PC-9 (cell line): ENCODE measurements at regions not wholly inside any gene's neighbourhood (a gene's known extent, or its start where the extent isn't known, plus 50 kb on each side); places are given as distances from the start of the nearest gene placed in this dataset.

Experiments used
- BruUV-seq: library from RNA; stranded (reverse); fragments of 400-500 nt; replicated peaks from 2 replicates; lab custom pipeline; 2021; lab: Mats Ljungman, UMichigan
- CTCF ChIA-PET: fragments of 300-600 bp; sonication (Branson Sonifier 250); formaldehyde crosslinking; loops from one replicate; lab custom pipeline; 2022; ENCODE audit warnings: antibody characterized with exemption; lab: Charles Lee
- POLR2A ChIA-PET: fragments of 300-600 bp; sonication (Branson Sonifier 250); formaldehyde crosslinking; loops from one replicate; lab custom pipeline; 2022; ENCODE audit warnings: antibody characterized with exemption; ENCODE audit not compliant: unreplicated experiment; lab: Charles Lee
- DNase-seq, 2 experiments: peaks; one replicate each; pipeline versions ENCODE4 v3.0.0 to v3.0.0-alpha.2; 2015 to 2022; ENCODE audit warnings: mixed read lengths in 1 of 2
- H2AFZ ChIP-seq: fragments of 200-600 bp; sonication (generic); 2 replicates; pipeline ENCODE4 v1.8.1; 2017; ENCODE audit warnings: antibody characterized with exemption
- H3F3A ChIP-seq: fragments of 200-600 bp; sonication (generic); 2 replicates; pipeline ENCODE4 v1.8.1; 2017; ENCODE audit warnings: antibody characterized with exemption, mild to moderate bottlenecking, low read depth; ENCODE audit not compliant: insufficient read depth
- H3K27ac ChIP-seq: fragments of 200-600 bp; sonication (generic); 2 replicates; pipeline ENCODE4 v1.6.1; 2016; ENCODE audit warnings: mixed run types
- H3K27me3 ChIP-seq: fragments of 200-600 bp; sonication (generic); 2 replicates; pipeline ENCODE4 v1.6.1; 2016; ENCODE audit warnings: low read depth, mixed run types; ENCODE audit not compliant: insufficient read depth
- H3K36me3 ChIP-seq: fragments of 200-600 bp; sonication (generic); 2 replicates; pipeline ENCODE4 v1.6.1; 2016; ENCODE audit warnings: low read depth, mixed run types
- H3K4me1 ChIP-seq: fragments of 200-600 bp; sonication (generic); replicated peaks from 2 replicates; pipeline ENCODE4 v1.6.1; 2016; ENCODE audit warnings: mixed run types; ENCODE audit not compliant: insufficient read depth
- H3K4me2 ChIP-seq: fragments of 200-600 bp; sonication (generic); 2 replicates; pipeline ENCODE4 v1.6.1; 2017; ENCODE audit warnings: mixed run types
- H3K4me3 ChIP-seq: fragments of 200-600 bp; sonication (generic); 2 replicates; pipeline ENCODE4 v1.6.1; 2016; ENCODE audit warnings: mixed run types
- H3K79me2 ChIP-seq: fragments of 200-600 bp; sonication (generic); 2 replicates; pipeline ENCODE4 v1.6.1; 2017; ENCODE audit warnings: low read depth, mixed run types
- H3K9me2 ChIP-seq: fragments of 200-600 bp; sonication (generic); 2 replicates; pipeline ENCODE4 v1.8.1; 2017; ENCODE audit warnings: mild to moderate bottlenecking; ENCODE audit not compliant: insufficient read depth
- H3K9me3 ChIP-seq: fragments of 200-600 bp; sonication (generic); 2 replicates; pipeline ENCODE4 v1.8.1; 2016; ENCODE audit warnings: low read depth; ENCODE audit not compliant: insufficient read depth
- H4K20me1 ChIP-seq: fragments of 200-600 bp; sonication (generic); 2 replicates; pipeline ENCODE4 v1.8.1; 2017; ENCODE audit not compliant: insufficient read depth
- EZH2 ChIP-seq: fragments of 200-600 bp; sonication (generic); IDR thresholded peaks from 2 replicates; pipeline ENCODE4 v1.8.0; 2017; ENCODE audit warnings: antibody characterized with exemption, low read depth
- intact Hi-C: fragments of 100-400 bp; cut with micrococcal nuclease; formaldehyde crosslinking; loops from one replicate; pipeline ENCODE4 v1.10.0; 2022; ENCODE audit not compliant: unreplicated experiment
- TF ChIP-seq, protein P1 (sequence below): fragments of 200-600 bp; sonication (generic); conservative IDR thresholded peaks from 2 replicates; pipeline ENCODE4 v1.6.1; 2017; ENCODE audit warnings: mixed run types, antibody characterized with exemption, mild to moderate bottlenecking, moderate library complexity

DNA sequence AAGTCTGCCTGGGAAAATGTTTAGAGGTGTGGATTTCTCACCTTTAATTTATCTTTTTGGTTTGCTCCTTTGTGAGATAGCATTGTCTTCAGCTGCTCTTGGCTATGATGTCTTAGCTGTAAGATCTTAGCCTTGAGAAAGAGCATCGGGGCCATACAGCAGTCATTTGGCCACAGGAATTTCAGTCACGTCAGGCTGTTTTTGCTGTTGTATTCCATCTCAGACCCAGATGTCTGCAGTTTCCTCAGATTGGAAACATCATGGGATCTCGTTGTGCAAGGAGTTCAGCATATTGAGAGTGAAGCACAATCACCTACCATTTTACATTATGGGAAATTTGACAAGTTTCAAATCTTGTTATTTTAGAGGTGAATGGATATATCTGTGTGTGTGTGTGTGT is 89.3 kb upstream of the C1QTNF9B start:
- Histone ChIP-seq H3K27ac (no peak overlapping the region), H3K9me3 (no peaks in the 10 kb centered on the region), H3K36me3 (no peaks in the 10 kb centered on the region), H3K4me3 (no peak overlapping the region), H3K9me2 (no peaks in the 10 kb centered on the region), H4K20me1 (no peaks in the 10 kb centered on the region), H3K4me1 (no peaks in the 10 kb centered on the region), H3K27me3 (peaks cover 17% of the 10 kb centered on the region; the same call in 1 of the 2 replicates), H3F3A (no peaks in the 10 kb centered on the region), H3K79me2 (no peaks in the 10 kb centered on the region), H3K4me2 (no peak overlapping the region), H2AFZ (no peak overlapping the region)
- intact Hi-C loops, result no loop called here
- ChIA-PET POLR2A (no interaction called here), CTCF (no interaction called here)
- TF ChIP-seq, protein P1, sequence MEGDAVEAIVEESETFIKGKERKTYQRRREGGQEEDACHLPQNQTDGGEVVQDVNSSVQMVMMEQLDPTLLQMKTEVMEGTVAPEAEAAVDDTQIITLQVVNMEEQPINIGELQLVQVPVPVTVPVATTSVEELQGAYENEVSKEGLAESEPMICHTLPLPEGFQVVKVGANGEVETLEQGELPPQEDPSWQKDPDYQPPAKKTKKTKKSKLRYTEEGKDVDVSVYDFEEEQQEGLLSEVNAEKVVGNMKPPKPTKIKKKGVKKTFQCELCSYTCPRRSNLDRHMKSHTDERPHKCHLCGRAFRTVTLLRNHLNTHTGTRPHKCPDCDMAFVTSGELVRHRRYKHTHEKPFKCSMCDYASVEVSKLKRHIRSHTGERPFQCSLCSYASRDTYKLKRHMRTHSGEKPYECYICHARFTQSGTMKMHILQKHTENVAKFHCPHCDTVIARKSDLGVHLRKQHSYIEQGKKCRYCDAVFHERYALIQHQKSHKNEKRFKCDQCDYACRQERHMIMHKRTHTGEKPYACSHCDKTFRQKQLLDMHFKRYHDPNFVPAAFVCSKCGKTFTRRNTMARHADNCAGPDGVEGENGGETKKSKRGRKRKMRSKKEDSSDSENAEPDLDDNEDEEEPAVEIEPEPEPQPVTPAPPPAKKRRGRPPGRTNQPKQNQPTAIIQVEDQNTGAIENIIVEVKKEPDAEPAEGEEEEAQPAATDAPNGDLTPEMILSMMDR, result no peak
- TF ChIP-seq EZH2, result no peak
- no TSS peak for BruUV-seq
- DNase-seq, result no peak

DNA sequence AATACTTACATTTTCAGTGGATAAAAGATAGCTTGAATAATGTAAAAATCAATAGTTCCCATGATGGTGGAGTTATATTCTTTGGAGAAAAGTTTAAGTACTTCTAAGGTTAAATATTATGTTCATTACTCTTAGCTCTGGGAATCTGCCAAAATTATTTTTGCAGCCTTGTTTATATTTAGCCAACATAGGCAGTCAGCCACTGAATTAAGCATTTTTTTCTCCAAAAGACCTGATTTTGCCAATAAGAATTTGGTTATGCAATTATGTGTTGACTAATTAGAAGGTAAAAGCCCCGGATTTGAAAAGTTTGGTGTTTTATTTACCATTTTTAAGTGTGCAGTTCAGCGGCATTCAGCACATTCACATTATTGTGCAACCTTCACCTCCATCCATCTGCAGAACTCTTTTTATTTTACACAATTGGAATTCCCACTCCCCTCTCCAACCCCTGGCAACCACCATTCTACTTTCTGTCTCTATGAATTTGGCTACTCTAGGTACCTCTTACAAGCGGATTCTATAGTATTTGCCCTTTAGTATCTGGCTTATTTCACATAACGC is 90.1 kb upstream of the C1QTNF9B start:
- intact Hi-C loops, result no loop called here

GRCh38 chr13:23988546-23989122 is 91.3 kb upstream of the C1QTNF9B start:
- intact Hi-C loops, result no loop called here
- no peaks in the 10 kb centered on the region for H3F3A ChIP-seq
- no peak overlapping the region for H3K27ac ChIP-seq
- no peaks in the 10 kb centered on the region for H3K9me2 ChIP-seq
- no TSS peak for BruUV-seq
- no peaks in the 10 kb centered on the region for H4K20me1 ChIP-seq
- no peaks in the 10 kb centered on the region for H3K36me3 ChIP-seq
- POLR2A ChIA-PET, result no interaction called here
- no peaks in the 10 kb centered on the region for H3K79me2 ChIP-seq
- H3K4me2 ChIP-seq, result no peak overlapping the region
- TF ChIP-seq EZH2, result no peak
- TF ChIP-seq, protein P1, result no peak
- peaks cover 32% of the 10 kb centered on the region for H3K27me3 ChIP-seq
- no peaks in the 10 kb centered on the region for H3K9me3 ChIP-seq
- H2AFZ ChIP-seq, result no peak overlapping the region
- DNase-seq, result no peak
- no peak overlapping the region for H3K4me3 ChIP-seq
- H3K4me1 ChIP-seq, result no peaks in the 10 kb centered on the region
- CTCF ChIA-PET, result no interaction called here

More for the DNA sequence above, 90.1 kb upstream of the C1QTNF9B start:
- no peak overlapping the region for H2AFZ ChIP-seq
- H3K9me3 ChIP-seq, result no peaks in the 10 kb centered on the region
- H3K27ac ChIP-seq, result no peak overlapping the region
- H3F3A ChIP-seq, result no peaks in the 10 kb centered on the region
- H3K4me3 ChIP-seq, result no peak overlapping the region
- H3K27me3 ChIP-seq, result peaks cover 21% of the 10 kb centered on the region
- H3K4me2 ChIP-seq, result no peak overlapping the region
- BruUV-seq, result no TSS peak
- no peak for TF ChIP-seq EZH2
- TF ChIP-seq, protein P1, result no peak
- DNase-seq, result no peak
- H3K79me2 ChIP-seq, result no peaks in the 10 kb centered on the region
- no peaks in the 10 kb centered on the region for H3K4me1 ChIP-seq
- H3K36me3 ChIP-seq, result no peaks in the 10 kb centered on the region
- ChIA-PET CTCF (no interaction called here), POLR2A (no interaction called here)
- H3K9me2 ChIP-seq, result no peaks in the 10 kb centered on the region
- no peaks in the 10 kb centered on the region for H4K20me1 ChIP-seq
